ENCODE measurements at regions not wholly inside any gene's neighbourhood (a gene's known extent, or its start where the extent isn't known, plus 50 kb on each side); places are given as distances from the start of the nearest gene placed in this dataset.

- intact Hi-C loops (cut with DNase I): loop anchor here (5.0 kb wide), 1 partner anchor 568 kb away; no protein-coding TSS in a partner anchor
- H3K9ac ChIP-seq (ENCODE audit: low read depth in 2 of 2, low read length in 2 of 2): no peak overlapping the region
- H3K27ac ChIP-seq: no peak overlapping the region
- DNase-seq: no peak
- no peak for TF ChIP-seq CTCF (IDR thresholded peaks at IDR 0.05)
- no peaks in the 10 kb centered on the region for H3K9me3 ChIP-seq
- no peaks in the 10 kb centered on the region for H3K27me3 ChIP-seq
- no peaks in the 10 kb centered on the region for H3K4me1 ChIP-seq
- H3K36me3 ChIP-seq: no peaks in the 10 kb centered on the region
- H3K4me3 ChIP-seq: no peak overlapping the region
Measured at GRCh38 chr5:60379907-60380306, 320.1 kb downstream of the DEPDC1B start.

GRCh38 chr5:60377826-60378225 lies 322.1 kb downstream of the DEPDC1B start:
- no peaks in the 10 kb centered on the region for H3K27me3 ChIP-seq
- DNase-seq: no peak
- TF ChIP-seq CTCF (IDR thresholded peaks at IDR 0.05): no peak
- H3K27ac ChIP-seq: no peak overlapping the region
- intact Hi-C loops (cut with DNase I): no loop called here
- no peak overlapping the region for H3K4me3 ChIP-seq
- H3K9me3 ChIP-seq: no peaks in the 10 kb centered on the region
- H3K36me3 ChIP-seq: no peaks in the 10 kb centered on the region
- no peaks in the 10 kb centered on the region for H3K4me1 ChIP-seq
- no peak overlapping the region for H3K9ac ChIP-seq (ENCODE audit: low read depth in 2 of 2, low read length in 2 of 2)

GRCh38 chr5:60376860-60377259 lies 323.1 kb downstream of the DEPDC1B start:
- no peaks in the 10 kb centered on the region for H3K36me3 ChIP-seq
- no peaks in the 10 kb centered on the region for H3K4me1 ChIP-seq
- no peak overlapping the region for H3K9ac ChIP-seq (ENCODE audit: low read depth in 2 of 2, low read length in 2 of 2)
- no peak for TF ChIP-seq CTCF (IDR thresholded peaks at IDR 0.05)
- H3K9me3 ChIP-seq: no peaks in the 10 kb centered on the region
- H3K4me3 ChIP-seq: no peak overlapping the region
- intact Hi-C loops (cut with DNase I): no loop called here
- no peaks in the 10 kb centered on the region for H3K27me3 ChIP-seq
- no peak overlapping the region for H3K27ac ChIP-seq
- DNase-seq: no peak

GRCh38 chr5:60374409-60374808 lies 325.6 kb downstream of the DEPDC1B start:
- no peaks in the 10 kb centered on the region for H3K9me3 ChIP-seq
- intact Hi-C loops (cut with DNase I): no loop called here
- DNase-seq: no peak
- no peak overlapping the region for H3K4me3 ChIP-seq
- H3K9ac ChIP-seq (ENCODE audit: low read depth in 2 of 2, low read length in 2 of 2): no peak overlapping the region
- H3K36me3 ChIP-seq: no peaks in the 10 kb centered on the region
- TF ChIP-seq CTCF (IDR thresholded peaks at IDR 0.05): no peak
- H3K4me1 ChIP-seq: no peaks in the 10 kb centered on the region
- no peaks in the 10 kb centered on the region for H3K27me3 ChIP-seq
- no peak overlapping the region for H3K27ac ChIP-seq

GRCh38 chr5:60372786-60373185 lies 327.2 kb downstream of the DEPDC1B start:
- DNase-seq: no peak
- Histone ChIP-seq H3K4me1 (no peaks in the 10 kb centered on the region), H3K9ac (ENCODE audit: low read depth in 2 of 2, low read length in 2 of 2) (no peak overlapping the region), H3K27me3 (no peaks in the 10 kb centered on the region), H3K4me3 (no peak overlapping the region), H3K9me3 (no peaks in the 10 kb centered on the region), H3K27ac (no peak overlapping the region), H3K36me3 (no peaks in the 10 kb centered on the region)
- no peak for TF ChIP-seq CTCF (IDR thresholded peaks at IDR 0.05)
- intact Hi-C loops (cut with DNase I): no loop called here

GRCh38 chr5:60371065-60371464 lies 328.9 kb downstream of the DEPDC1B start:
- H3K9me3 ChIP-seq: no peaks in the 10 kb centered on the region
- no peaks in the 10 kb centered on the region for H3K27me3 ChIP-seq
- no peak overlapping the region for H3K9ac ChIP-seq (ENCODE audit: low read depth in 2 of 2, low read length in 2 of 2)
- DNase-seq: no peak
- H3K36me3 ChIP-seq: no peaks in the 10 kb centered on the region
- H3K27ac ChIP-seq: no peak overlapping the region
- TF ChIP-seq CTCF (IDR thresholded peaks at IDR 0.05): no peak
- no peaks in the 10 kb centered on the region for H3K4me1 ChIP-seq
- intact Hi-C loops (cut with DNase I): no loop called here
- no peak overlapping the region for H3K4me3 ChIP-seq

Measured in colonic mucosa (tissue), 4 donors.